OCI-LY3 (cell line): ENCODE measurements at regions not wholly inside any gene's neighbourhood (a gene's known extent, or its start where the extent isn't known, plus 50 kb on each side); places are given as distances from the start of the nearest gene placed in this dataset.

Source experiments
- H2AFZ ChIP-seq: fragments of 200-600, 300-600 bp; shearing (Covaris generic); 2 replicates; pipeline ENCODE4 v1.6.0; 2014; ENCODE audit warnings: antibody characterized with exemption, low read depth, low read length
- H3K27ac ChIP-seq: fragments of 200-600, 300-600 bp; sonication (generic); 2 replicates; pipeline ENCODE4 v1.5.1; 2014; ENCODE audit warnings: mild to moderate bottlenecking, low read length, moderate library complexity, mixed read lengths
- H3K27me3 ChIP-seq: fragments of 200-600, 300-600 bp; sonication (generic); 2 replicates; pipeline ENCODE4 v1.6.1; 2014; ENCODE audit warnings: low read depth, low read length, mixed read lengths
- H3K36me3 ChIP-seq: fragments of 200-600, 300-600 bp; sonication (generic); replicated peaks from 2 replicates; pipeline ENCODE3; 2014; ENCODE audit warnings: low read depth, low read length, mixed read lengths
- H3K4me1 ChIP-seq: fragments of 300-600, 200-600 bp; sonication (generic); 2 replicates; pipeline ENCODE4 v1.6.1; 2014; ENCODE audit warnings: low read length, mixed read lengths
- H3K4me2 ChIP-seq: fragments of 200-600, 300-600 bp; sonication (generic); 2 replicates; pipeline ENCODE4 v1.6.1; 2014; ENCODE audit warnings: low read length, mixed read lengths
- H3K4me3 ChIP-seq: fragments of 300-600, 200-600 bp; sonication (generic); 2 replicates; pipeline ENCODE4 v1.5.1; 2014; ENCODE audit warnings: antibody characterized with exemption, mild to moderate bottlenecking, low read length, moderate library complexity
- H3K79me2 ChIP-seq: fragments of 300-600, 200-600 bp; shearing (Covaris generic); 2 replicates; pipeline ENCODE4 v1.6.1; 2014; ENCODE audit warnings: mild to moderate bottlenecking, low read length, mixed read lengths
- H3K9ac ChIP-seq: fragments of 300-600, 200-600 bp; shearing (Covaris generic); 2 replicates; pipeline ENCODE4 v1.6.0; 2014; ENCODE audit warnings: mild to moderate bottlenecking, low read length, moderate library complexity
- H3K9me3 ChIP-seq: fragments of 200-600, 300-600 bp; shearing (Covaris generic); 2 replicates; pipeline ENCODE4 v1.6.1; 2014; ENCODE audit warnings: low read length, mixed read lengths; ENCODE audit not compliant: insufficient read depth
- H4K20me1 ChIP-seq: fragments of 200-600, 300-600 bp; sonication (generic); 2 replicates; pipeline ENCODE4 v1.6.1; 2016; ENCODE audit warnings: low read length, mixed read lengths; ENCODE audit not compliant: insufficient read depth
- EZH2phosphoT487 ChIP-seq: fragments of 200-600 bp; shearing (Covaris generic); IDR thresholded peaks from 2 replicates; pipeline ENCODE4 v1.6.1; 2018; ENCODE audit warnings: antibody characterized with exemption, mixed run types, low read depth
- TF ChIP-seq, protein P1 (sequence below): fragments of 200-600, 300-600 bp; sonication (generic); IDR thresholded peaks from 2 replicates; pipeline ENCODE4 v1.5.1; 2014; ENCODE audit warnings: antibody characterized with exemption, low read length, low read depth

DNA sequence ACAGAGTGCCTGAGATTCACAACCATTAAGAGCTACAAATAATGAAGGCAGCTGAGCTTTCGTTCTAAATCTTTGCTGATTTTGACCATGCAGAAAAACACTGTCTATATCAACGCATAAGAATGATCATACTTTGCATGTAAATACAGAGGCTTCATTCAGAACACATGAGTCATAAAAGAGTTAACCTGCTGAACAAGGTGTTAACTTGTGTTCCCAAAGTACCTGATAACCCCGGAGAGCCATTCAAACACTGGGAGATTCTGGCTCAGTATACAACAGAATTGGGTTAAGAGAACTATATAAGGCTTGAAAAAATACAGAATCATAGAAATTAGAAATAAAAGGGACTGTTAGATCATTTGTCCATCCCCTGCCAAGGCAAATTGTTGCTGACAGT, 964.3 kb upstream of the TENM3 start:
- Histone ChIP-seq H3K4me2 (no peak overlapping the region), H3K9ac (no peak overlapping the region), H3K27me3 (no peaks in the 10 kb centered on the region), H3K36me3 (no peaks in the 10 kb centered on the region), H2AFZ (no peak overlapping the region), H3K79me2 (no peaks in the 10 kb centered on the region), H3K27ac (no peak overlapping the region), H3K4me3 (no peak overlapping the region), H3K4me1 (no peaks in the 10 kb centered on the region), H4K20me1 (no peaks in the 10 kb centered on the region), H3K9me3 (peaks cover 3% of the 10 kb centered on the region; the same call in 1 of the 2 replicates)
- TF ChIP-seq, protein P1, sequence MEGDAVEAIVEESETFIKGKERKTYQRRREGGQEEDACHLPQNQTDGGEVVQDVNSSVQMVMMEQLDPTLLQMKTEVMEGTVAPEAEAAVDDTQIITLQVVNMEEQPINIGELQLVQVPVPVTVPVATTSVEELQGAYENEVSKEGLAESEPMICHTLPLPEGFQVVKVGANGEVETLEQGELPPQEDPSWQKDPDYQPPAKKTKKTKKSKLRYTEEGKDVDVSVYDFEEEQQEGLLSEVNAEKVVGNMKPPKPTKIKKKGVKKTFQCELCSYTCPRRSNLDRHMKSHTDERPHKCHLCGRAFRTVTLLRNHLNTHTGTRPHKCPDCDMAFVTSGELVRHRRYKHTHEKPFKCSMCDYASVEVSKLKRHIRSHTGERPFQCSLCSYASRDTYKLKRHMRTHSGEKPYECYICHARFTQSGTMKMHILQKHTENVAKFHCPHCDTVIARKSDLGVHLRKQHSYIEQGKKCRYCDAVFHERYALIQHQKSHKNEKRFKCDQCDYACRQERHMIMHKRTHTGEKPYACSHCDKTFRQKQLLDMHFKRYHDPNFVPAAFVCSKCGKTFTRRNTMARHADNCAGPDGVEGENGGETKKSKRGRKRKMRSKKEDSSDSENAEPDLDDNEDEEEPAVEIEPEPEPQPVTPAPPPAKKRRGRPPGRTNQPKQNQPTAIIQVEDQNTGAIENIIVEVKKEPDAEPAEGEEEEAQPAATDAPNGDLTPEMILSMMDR: no peak
- TF ChIP-seq EZH2phosphoT487: no peak

DNA sequence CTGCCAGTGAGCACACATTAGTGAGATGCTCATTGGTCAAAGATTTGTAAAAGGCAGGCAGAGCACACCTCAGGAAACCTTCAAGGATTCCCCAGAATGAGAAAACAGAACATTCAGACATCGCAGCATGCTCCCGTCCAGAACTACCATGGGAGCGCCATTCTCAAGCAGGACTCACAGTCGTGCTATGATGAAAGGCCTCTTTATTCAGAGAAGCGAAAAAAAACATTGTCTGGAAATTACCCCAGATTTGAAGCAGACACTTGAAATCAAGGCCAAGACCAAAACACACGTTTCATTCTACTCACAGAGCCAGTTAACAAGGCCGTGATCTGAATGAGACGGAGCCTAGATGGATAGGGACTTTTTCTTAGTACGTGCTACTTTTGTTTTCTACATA, 961.8 kb upstream of the TENM3 start:
- H3K27me3 ChIP-seq: no peaks in the 10 kb centered on the region
- H3K4me1 ChIP-seq: no peaks in the 10 kb centered on the region
- H3K4me2 ChIP-seq: no peak overlapping the region
- no peaks in the 10 kb centered on the region for H4K20me1 ChIP-seq
- no peak overlapping the region for H3K4me3 ChIP-seq
- TF ChIP-seq, protein P1: no peak
- no peak for TF ChIP-seq EZH2phosphoT487
- H3K27ac ChIP-seq: no peak overlapping the region
- no peaks in the 10 kb centered on the region for H3K79me2 ChIP-seq
- H3K36me3 ChIP-seq: no peaks in the 10 kb centered on the region
- no peak overlapping the region for H3K9ac ChIP-seq
- H2AFZ ChIP-seq: no peak overlapping the region
- peaks cover 1% of the 10 kb centered on the region; the same call in 1 of the 2 replicates for H3K9me3 ChIP-seq

DNA sequence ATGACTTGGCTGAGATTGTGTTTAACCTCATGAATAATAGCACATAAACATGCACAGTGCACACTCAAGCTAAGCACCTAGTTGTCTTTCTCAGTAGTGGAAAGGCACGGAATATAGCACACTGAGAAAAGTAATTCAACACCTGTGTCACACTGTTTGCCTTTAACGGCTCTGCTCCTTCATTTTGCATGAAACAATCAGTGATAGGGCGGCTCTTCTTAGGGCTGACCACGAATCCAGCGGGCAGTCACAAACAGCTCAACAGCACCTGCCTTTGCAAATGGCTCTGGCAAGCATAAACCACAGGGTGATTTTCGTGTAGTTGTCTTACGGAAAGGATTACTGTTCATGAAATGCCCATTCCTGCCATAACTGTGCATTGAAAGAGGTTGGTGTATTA, 954.0 kb upstream of the TENM3 start:
- Histone ChIP-seq H3K9ac (no peak overlapping the region), H4K20me1 (no peaks in the 10 kb centered on the region), H3K79me2 (no peaks in the 10 kb centered on the region), H3K27me3 (no peaks in the 10 kb centered on the region), H3K9me3 (no peaks in the 10 kb centered on the region), H3K36me3 (no peaks in the 10 kb centered on the region), H3K27ac (no peak overlapping the region), H3K4me3 (no peak overlapping the region), H2AFZ (no peak overlapping the region), H3K4me1 (no peaks in the 10 kb centered on the region), H3K4me2 (no peak overlapping the region)
- TF ChIP-seq, protein P1: no peak
- no peak for TF ChIP-seq EZH2phosphoT487

DNA sequence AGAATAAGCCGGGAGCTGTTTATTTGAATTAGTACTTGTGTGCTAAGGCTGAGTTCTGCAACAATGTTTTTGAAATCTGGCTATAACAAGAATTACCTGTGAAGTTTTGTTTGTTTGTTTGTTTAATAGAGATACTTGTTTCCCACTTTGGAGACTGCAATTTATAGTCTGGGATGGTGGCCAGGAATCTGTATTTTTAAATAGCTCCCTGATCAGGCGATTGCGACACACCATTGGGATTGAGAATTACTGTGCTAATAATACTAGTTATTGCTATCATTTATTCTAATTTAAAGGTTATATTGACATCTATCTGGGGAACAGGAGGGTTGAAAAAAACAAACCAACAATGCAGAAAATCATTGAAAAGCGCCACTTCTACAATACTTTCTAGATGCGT, 951.6 kb upstream of the TENM3 start:
- H3K4me2 ChIP-seq: no peak overlapping the region
- no peaks in the 10 kb centered on the region for H4K20me1 ChIP-seq
- no peak for TF ChIP-seq EZH2phosphoT487
- TF ChIP-seq, protein P1: no peak
- H3K4me3 ChIP-seq: no peak overlapping the region
- H2AFZ ChIP-seq: no peak overlapping the region
- H3K4me1 ChIP-seq: no peaks in the 10 kb centered on the region
- H3K9me3 ChIP-seq: no peaks in the 10 kb centered on the region
- H3K36me3 ChIP-seq: no peaks in the 10 kb centered on the region
- H3K27ac ChIP-seq: no peak overlapping the region
- H3K9ac ChIP-seq: no peak overlapping the region
- H3K79me2 ChIP-seq: no peaks in the 10 kb centered on the region
- no peaks in the 10 kb centered on the region for H3K27me3 ChIP-seq
